Thyroid gland (tissue), 4 donors: ENCODE measurements at regions not wholly inside any gene's neighbourhood (a gene's known extent, or its start where the extent isn't known, plus 50 kb on each side); places are given as distances from the start of the nearest gene placed in this dataset.

Experiments used
- POLR2A ChIP-seq, 2 donors: fragments of 450-650 bp; IDR thresholded peaks; one replicate each; pipeline ENCODE4 v1.6.1; 2017; ENCODE audit warnings: antibody characterized with exemption in 2 of 2, mild to moderate bottlenecking in 2 of 2, moderate library complexity in 1 of 2
- TF ChIP-seq, protein P1 (sequence below), 6 experiments: fragments of 200-600 bp in 3 of 6; fragments of 450-650 bp in 3 of 6; sonication (generic) in 3 of 6; IDR thresholded peaks; one replicate each; pipeline ENCODE4 v1.5.1; 2016 to 2019; ENCODE audit warnings: antibody characterized with exemption in 6 of 6, mild to moderate bottlenecking in 2 of 6, inconsistent platforms in 1 of 6, moderate library complexity in 1 of 6

GRCh38 chrX:10931976-10932375, 179.2 kb upstream of the HCCS start:
- TF ChIP-seq, protein P1, sequence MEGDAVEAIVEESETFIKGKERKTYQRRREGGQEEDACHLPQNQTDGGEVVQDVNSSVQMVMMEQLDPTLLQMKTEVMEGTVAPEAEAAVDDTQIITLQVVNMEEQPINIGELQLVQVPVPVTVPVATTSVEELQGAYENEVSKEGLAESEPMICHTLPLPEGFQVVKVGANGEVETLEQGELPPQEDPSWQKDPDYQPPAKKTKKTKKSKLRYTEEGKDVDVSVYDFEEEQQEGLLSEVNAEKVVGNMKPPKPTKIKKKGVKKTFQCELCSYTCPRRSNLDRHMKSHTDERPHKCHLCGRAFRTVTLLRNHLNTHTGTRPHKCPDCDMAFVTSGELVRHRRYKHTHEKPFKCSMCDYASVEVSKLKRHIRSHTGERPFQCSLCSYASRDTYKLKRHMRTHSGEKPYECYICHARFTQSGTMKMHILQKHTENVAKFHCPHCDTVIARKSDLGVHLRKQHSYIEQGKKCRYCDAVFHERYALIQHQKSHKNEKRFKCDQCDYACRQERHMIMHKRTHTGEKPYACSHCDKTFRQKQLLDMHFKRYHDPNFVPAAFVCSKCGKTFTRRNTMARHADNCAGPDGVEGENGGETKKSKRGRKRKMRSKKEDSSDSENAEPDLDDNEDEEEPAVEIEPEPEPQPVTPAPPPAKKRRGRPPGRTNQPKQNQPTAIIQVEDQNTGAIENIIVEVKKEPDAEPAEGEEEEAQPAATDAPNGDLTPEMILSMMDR (IDR thresholded peaks at IDR 0.05), result no peak
- TF ChIP-seq POLR2A (IDR thresholded peaks at IDR 0.05), result no peak
